ENCODE measurements at regions not wholly inside any gene's neighbourhood (a gene's known extent, or its start where the extent isn't known, plus 50 kb on each side); places are given as distances from the start of the nearest gene placed in this dataset.

DNA sequence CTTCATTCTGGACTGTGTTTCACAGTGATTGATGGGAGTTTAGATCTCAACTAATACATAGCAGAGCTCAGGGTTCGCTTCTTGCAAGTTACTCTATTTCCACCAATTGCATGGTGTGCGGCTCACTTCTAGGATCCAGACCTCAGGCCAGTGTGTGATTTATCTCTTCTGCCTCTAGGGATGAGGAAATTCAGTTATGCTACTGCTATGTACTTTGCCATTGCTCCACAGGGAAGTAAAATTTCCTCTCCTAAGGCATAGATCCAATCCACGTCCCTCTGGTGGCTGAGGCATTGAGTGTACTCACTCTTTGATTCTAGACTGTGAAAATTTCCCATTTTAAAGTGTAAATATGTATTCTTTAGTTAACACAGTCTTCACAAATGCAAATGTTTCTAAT lies 214.1 kb downstream of the HS3ST3B1 start:
- no peak for DNase-seq (ENCODE audit: low spot score)
- H3K36me3 ChIP-seq: no peaks in the 10 kb centered on the region
- no peaks in the 10 kb centered on the region for H3K9me3 ChIP-seq
- H3K4me3 ChIP-seq: no peak overlapping the region
- H3K27ac ChIP-seq: no peak overlapping the region
- H3K4me1 ChIP-seq: no peaks in the 10 kb centered on the region
- no peaks in the 10 kb centered on the region for H3K27me3 ChIP-seq
- TF ChIP-seq, protein P1, sequence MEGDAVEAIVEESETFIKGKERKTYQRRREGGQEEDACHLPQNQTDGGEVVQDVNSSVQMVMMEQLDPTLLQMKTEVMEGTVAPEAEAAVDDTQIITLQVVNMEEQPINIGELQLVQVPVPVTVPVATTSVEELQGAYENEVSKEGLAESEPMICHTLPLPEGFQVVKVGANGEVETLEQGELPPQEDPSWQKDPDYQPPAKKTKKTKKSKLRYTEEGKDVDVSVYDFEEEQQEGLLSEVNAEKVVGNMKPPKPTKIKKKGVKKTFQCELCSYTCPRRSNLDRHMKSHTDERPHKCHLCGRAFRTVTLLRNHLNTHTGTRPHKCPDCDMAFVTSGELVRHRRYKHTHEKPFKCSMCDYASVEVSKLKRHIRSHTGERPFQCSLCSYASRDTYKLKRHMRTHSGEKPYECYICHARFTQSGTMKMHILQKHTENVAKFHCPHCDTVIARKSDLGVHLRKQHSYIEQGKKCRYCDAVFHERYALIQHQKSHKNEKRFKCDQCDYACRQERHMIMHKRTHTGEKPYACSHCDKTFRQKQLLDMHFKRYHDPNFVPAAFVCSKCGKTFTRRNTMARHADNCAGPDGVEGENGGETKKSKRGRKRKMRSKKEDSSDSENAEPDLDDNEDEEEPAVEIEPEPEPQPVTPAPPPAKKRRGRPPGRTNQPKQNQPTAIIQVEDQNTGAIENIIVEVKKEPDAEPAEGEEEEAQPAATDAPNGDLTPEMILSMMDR (IDR thresholded peaks at IDR 0.05): no peak

GRCh38 chr17:14513835-14514234 lies 213.0 kb downstream of the HS3ST3B1 start:
- H3K36me3 ChIP-seq: no peaks in the 10 kb centered on the region
- no peaks in the 10 kb centered on the region for H3K4me1 ChIP-seq
- TF ChIP-seq, protein P1 (IDR thresholded peaks at IDR 0.05): no peak
- H3K4me3 ChIP-seq: no peak overlapping the region
- no peaks in the 10 kb centered on the region for H3K9me3 ChIP-seq
- H3K27ac ChIP-seq: no peak overlapping the region
- no peak for DNase-seq (ENCODE audit: low spot score)
- H3K27me3 ChIP-seq: no peaks in the 10 kb centered on the region

GRCh38 chr17:14510136-14510535 lies 209.3 kb downstream of the HS3ST3B1 start:
- Histone ChIP-seq H3K4me1 (no peaks in the 10 kb centered on the region), H3K27me3 (no peaks in the 10 kb centered on the region), H3K36me3 (no peaks in the 10 kb centered on the region), H3K27ac (no peak overlapping the region), H3K9me3 (no peaks in the 10 kb centered on the region), H3K4me3 (no peak overlapping the region)
- TF ChIP-seq, protein P1 (IDR thresholded peaks at IDR 0.05): no peak
- DNase-seq (ENCODE audit: low spot score): no peak

GRCh38 chr17:14508156-14508555 lies 207.3 kb downstream of the HS3ST3B1 start:
- Histone ChIP-seq H3K27ac (no peak overlapping the region), H3K4me1 (no peaks in the 10 kb centered on the region), H3K27me3 (no peaks in the 10 kb centered on the region), H3K36me3 (no peaks in the 10 kb centered on the region), H3K9me3 (no peaks in the 10 kb centered on the region), H3K4me3 (no peak overlapping the region)
- no peak for DNase-seq (ENCODE audit: low spot score)
- TF ChIP-seq, protein P1 (IDR thresholded peaks at IDR 0.05): no peak

GRCh38 chr17:14506364-14506763 lies 205.5 kb downstream of the HS3ST3B1 start:
- TF ChIP-seq, protein P1 (IDR thresholded peaks at IDR 0.05): no peak
- Histone ChIP-seq H3K27me3 (no peaks in the 10 kb centered on the region), H3K4me3 (no peak overlapping the region), H3K36me3 (no peaks in the 10 kb centered on the region), H3K9me3 (no peaks in the 10 kb centered on the region), H3K27ac (no peak overlapping the region), H3K4me1 (no peaks in the 10 kb centered on the region)
- DNase-seq (ENCODE audit: low spot score): no peak

DNA sequence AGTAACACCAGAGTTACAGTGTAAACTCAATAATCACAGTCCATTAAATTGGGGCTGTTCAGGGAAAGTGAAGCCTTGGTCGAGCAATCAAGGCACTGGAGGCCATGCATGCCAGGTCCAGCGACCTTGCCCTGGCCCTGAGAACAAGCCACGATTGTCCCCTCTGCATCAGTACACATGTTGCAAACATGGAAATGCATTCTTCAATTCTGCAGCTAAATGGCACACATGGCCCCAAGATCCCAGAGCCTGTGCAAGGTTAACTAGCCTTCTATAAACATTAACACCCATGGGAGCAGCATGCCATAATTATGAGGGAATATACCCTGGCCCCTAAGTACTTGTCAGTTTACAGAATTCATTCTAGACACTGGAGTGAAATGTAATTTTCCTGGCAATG lies 204.7 kb downstream of the HS3ST3B1 start:
- no peak overlapping the region for H3K27ac ChIP-seq
- DNase-seq (ENCODE audit: low spot score): no peak
- no peaks in the 10 kb centered on the region for H3K9me3 ChIP-seq
- TF ChIP-seq, protein P1 (IDR thresholded peaks at IDR 0.05): no peak
- H3K4me3 ChIP-seq: no peak overlapping the region
- H3K36me3 ChIP-seq: no peaks in the 10 kb centered on the region
- no peaks in the 10 kb centered on the region for H3K4me1 ChIP-seq
- H3K27me3 ChIP-seq: no peaks in the 10 kb centered on the region
